ENCODE measurements at regions not wholly inside any gene's neighbourhood (a gene's known extent, or its start where the extent isn't known, plus 50 kb on each side); places are given as distances from the start of the nearest gene placed in this dataset.

GRCh38 chr5:30937070-30937469 lies 256.4 kb upstream of the CDH6 start:
- DNase-seq (ENCODE audit: low spot score) (no peak), ATAC-seq (ENCODE audit: insufficient number of reproducible peaks, low FRiP score, low read depth) (no peak)

GRCh38 chr5:30933599-30933998 lies 259.9 kb upstream of the CDH6 start:
- ATAC-seq (ENCODE audit: insufficient number of reproducible peaks, low FRiP score, low read depth) (no peak), DNase-seq (ENCODE audit: low spot score) (no peak)
- H3K36me3 ChIP-seq, result no peaks in the 10 kb centered on the region
- no peak overlapping the region for H3K27ac ChIP-seq
- no peak for TF ChIP-seq CTCF (IDR thresholded peaks at IDR 0.05)
- no peaks in the 10 kb centered on the region for H3K9me3 ChIP-seq
- H3K4me1 ChIP-seq (ENCODE audit: control insufficient read depth in 1 of 2, low read depth in 2 of 2), result no peaks in the 10 kb centered on the region
- no peaks in the 10 kb centered on the region for H3K27me3 ChIP-seq (replicated peaks; ENCODE audit: insufficient read depth)
- no peak overlapping the region for H3K4me3 ChIP-seq

More at GRCh38 chr5:30937070-30937469, 256.4 kb upstream of the CDH6 start:
- Histone ChIP-seq H3K27me3 (replicated peaks; ENCODE audit: insufficient read depth) (no peaks in the 10 kb centered on the region), H3K27ac (no peak overlapping the region), H3K9me3 (no peaks in the 10 kb centered on the region), H3K4me3 (no peak overlapping the region), H3K36me3 (no peaks in the 10 kb centered on the region), H3K4me1 (ENCODE audit: control insufficient read depth in 1 of 2, low read depth in 2 of 2) (no peaks in the 10 kb centered on the region)
- no peak for TF ChIP-seq CTCF (IDR thresholded peaks at IDR 0.05)

- no peak overlapping the region for H3K27ac ChIP-seq
- ATAC-seq (ENCODE audit: insufficient number of reproducible peaks, low FRiP score, low read depth) (no peak), DNase-seq (ENCODE audit: low spot score) (no peak)
- H3K4me1 ChIP-seq (ENCODE audit: control insufficient read depth in 1 of 2, low read depth in 2 of 2), result no peaks in the 10 kb centered on the region
- no peaks in the 10 kb centered on the region for H3K9me3 ChIP-seq
- no peak for TF ChIP-seq CTCF (IDR thresholded peaks at IDR 0.05)
- no peaks in the 10 kb centered on the region for H3K27me3 ChIP-seq (replicated peaks; ENCODE audit: insufficient read depth)
- no peak overlapping the region for H3K4me3 ChIP-seq
- H3K36me3 ChIP-seq, result no peaks in the 10 kb centered on the region
Observed at GRCh38 chr5:30932273-30933017, 261.0 kb upstream of the CDH6 start.

GRCh38 chr5:30930736-30931135 lies 262.8 kb upstream of the CDH6 start:
- DNase-seq (ENCODE audit: low spot score), result no peak

GRCh38 chr5:30928956-30929355 lies 264.5 kb upstream of the CDH6 start:
- DNase-seq (ENCODE audit: low spot score), result no peak
- Histone ChIP-seq H3K36me3 (no peaks in the 10 kb centered on the region), H3K4me3 (no peak overlapping the region), H3K27me3 (replicated peaks; ENCODE audit: insufficient read depth) (no peaks in the 10 kb centered on the region), H3K9me3 (no peaks in the 10 kb centered on the region), H3K27ac (no peak overlapping the region), H3K4me1 (ENCODE audit: control insufficient read depth in 1 of 2, low read depth in 2 of 2) (no peaks in the 10 kb centered on the region)
- ATAC-seq (ENCODE audit: insufficient number of reproducible peaks, low FRiP score, low read depth), result no peak
- TF ChIP-seq CTCF (IDR thresholded peaks at IDR 0.05), result no peak

More at GRCh38 chr5:30930736-30931135, 262.8 kb upstream of the CDH6 start:
- no peaks in the 10 kb centered on the region for H3K4me1 ChIP-seq (ENCODE audit: control insufficient read depth in 1 of 2, low read depth in 2 of 2)
- no peak overlapping the region for H3K4me3 ChIP-seq
- H3K27me3 ChIP-seq (replicated peaks; ENCODE audit: insufficient read depth), result no peaks in the 10 kb centered on the region
- no peak overlapping the region for H3K27ac ChIP-seq
- no peak for TF ChIP-seq CTCF (IDR thresholded peaks at IDR 0.05)
- no peaks in the 10 kb centered on the region for H3K36me3 ChIP-seq
- no peaks in the 10 kb centered on the region for H3K9me3 ChIP-seq
- no peak for ATAC-seq (ENCODE audit: insufficient number of reproducible peaks, low FRiP score, low read depth)
